CD4-positive, alpha-beta T cell (primary cell): ENCODE measurements at regions not wholly inside any gene's neighbourhood (a gene's known extent, or its start where the extent isn't known, plus 50 kb on each side); places are given as distances from the start of the nearest gene placed in this dataset.

Source experiments
- ATAC-seq: fragments of 200-7000 bp; cut with Tn5 transposase; one replicate; pipeline ENCODE4 v1.10.0; 2022; ENCODE audit warnings: mild to moderate bottlenecking; ENCODE audit not compliant: poor library complexity
- CTCF ChIA-PET: fragments of 350-600 bp; sonication (Branson Sonifier 250); formaldehyde crosslinking; loops from one replicate; lab custom pipeline; 2021; ENCODE audit warnings: antibody characterized with exemption, inconsistent platforms; lab: Charles Lee
- POLR2A ChIA-PET: fragments of 350-600 bp; sonication (Branson Sonifier 250); formaldehyde crosslinking; loops from one replicate; lab custom pipeline; 2021; ENCODE audit warnings: antibody characterized with exemption, inconsistent platforms; lab: Charles Lee
- DNase-seq, 14 experiments: peaks; one replicate each; pipeline ENCODE4 v3.0.0-alpha.2; 2013 to 2020; ENCODE audit warnings: mixed read lengths in 2 of 14
- H3K27ac ChIP-seq, 2 donors: one replicate each; pipeline versions ENCODE4 v1.5.1 to v1.7.0; 2013; ENCODE audit warnings: low read length in 2 of 2, low read depth in 1 of 2, mild to moderate bottlenecking in 1 of 2
- H3K27me3 ChIP-seq, 2 experiments: 1 replicate in 1 of 2; 2 replicates in 1 of 2; pipeline versions ENCODE4 v1.6.1 to v1.7.0; 2013; ENCODE audit warnings: low read length in 2 of 2, control low read depth in 1 of 2, mild to moderate bottlenecking in 1 of 2, moderate library complexity in 1 of 2; ENCODE audit not compliant: insufficient read depth in 2 of 2, control insufficient read depth in 1 of 2
- H3K36me3 ChIP-seq: one replicate; pipeline ENCODE4 v1.6.1; 2013; ENCODE audit warnings: low read length, control low read depth; ENCODE audit not compliant: insufficient read depth
- H3K4me1 ChIP-seq: one replicate; pipeline ENCODE4 v1.6.1; 2013; ENCODE audit warnings: low read length, control low read depth; ENCODE audit not compliant: insufficient read depth
- H3K4me3 ChIP-seq: one replicate; pipeline ENCODE4 v1.5.1; 2013; ENCODE audit warnings: mild to moderate bottlenecking, low read length, moderate library complexity
- H3K9me3 ChIP-seq, 2 experiments: 1 replicate in 1 of 2; 2 replicates in 1 of 2; pipeline versions ENCODE4 v1.6.1 to v1.7.0; 2013; ENCODE audit warnings: low read length in 2 of 2, mild to moderate bottlenecking in 2 of 2, control low read depth in 1 of 2, moderate library complexity in 1 of 2; ENCODE audit not compliant: control insufficient read depth in 1 of 2, insufficient read depth in 1 of 2
- H3K27ac Mint-ChIP-seq: one replicate; pipeline ENCODE4 v1.8.0; 2020; ENCODE audit warnings: mixed read lengths
- H3K27me3 Mint-ChIP-seq: one replicate; pipeline ENCODE4 v1.8.0; 2021; ENCODE audit warnings: mixed read lengths
- H3K36me3 Mint-ChIP-seq: one replicate; pipeline ENCODE4 v1.8.0; 2021; ENCODE audit warnings: low read depth, mixed read lengths
- H3K4me1 Mint-ChIP-seq: one replicate; pipeline ENCODE4 v1.8.0; 2021; ENCODE audit warnings: low read depth, mixed read lengths
- H3K4me3 Mint-ChIP-seq: one replicate; pipeline ENCODE4 v1.8.0; 2020; ENCODE audit warnings: mild to moderate bottlenecking, mixed read lengths
- H3K9me3 Mint-ChIP-seq: one replicate; pipeline ENCODE4 v1.8.0; 2020; ENCODE audit warnings: mixed read lengths
- CTCF ChIP-seq: fragments of 200-600 bp; IDR thresholded peaks from one replicate; pipeline ENCODE4 v1.8.0; 2022; ENCODE audit warnings: antibody characterized with exemption, mild to moderate bottlenecking
- intact Hi-C, 2 experiments: fragments of 100-400 bp; cut with DNase I in 1 of 2; cut with micrococcal nuclease in 1 of 2; formaldehyde crosslinking; loops; one replicate each; pipeline versions ENCODE4 v1.15.1 to v1.9.0; 2023 to 2025; cut with DNase I, micrococcal nuclease

- no peak for TF ChIP-seq CTCF
- Histone ChIP-seq H3K4me1 (no peaks in the 10 kb centered on the region), H3K36me3 (no peaks in the 10 kb centered on the region), H3K4me3 (no peak overlapping the region), H3K27ac (no peak overlapping the region), H3K9me3 (no peaks in the 10 kb centered on the region), H3K27me3 (peaks cover 0 to 2% of the 10 kb centered on the region in 2 experiments)
- Mint-ChIP-seq H3K4me3 (no peak overlapping the region), H3K36me3 (no peaks in the 10 kb centered on the region), H3K27ac (no peak overlapping the region), H3K9me3 (no peaks in the 10 kb centered on the region), H3K27me3 (peaks cover 14% of the 10 kb centered on the region), H3K4me1 (no peaks in the 10 kb centered on the region)
- intact Hi-C loops = no loop called here
- ATAC-seq = no peak
- DNase-seq = no peak
- CTCF ChIA-PET = no interaction called here
- POLR2A ChIA-PET = no interaction called here
Measured at GRCh38 chr10:78504181-78504580, 470.5 kb downstream of the RPS24 start.

- Mint-ChIP-seq H3K27ac (no peak overlapping the region), H3K4me1 (no peaks in the 10 kb centered on the region), H3K36me3 (no peaks in the 10 kb centered on the region), H3K4me3 (no peak overlapping the region), H3K27me3 (peaks cover 6% of the 10 kb centered on the region), H3K9me3 (no peaks in the 10 kb centered on the region)
- POLR2A ChIA-PET = no interaction called here
- no peak for ATAC-seq
- H3K9me3 ChIP-seq = no peaks in the 10 kb centered on the region
- no peak for DNase-seq
- peaks cover 0 to 2% of the 10 kb centered on the region in 2 experiments for H3K27me3 ChIP-seq
- H3K27ac ChIP-seq = no peak overlapping the region
- CTCF ChIA-PET = no interaction called here
- no peak overlapping the region for H3K4me3 ChIP-seq
- intact Hi-C loops = no loop called here
- H3K4me1 ChIP-seq = no peaks in the 10 kb centered on the region
- no peaks in the 10 kb centered on the region for H3K36me3 ChIP-seq
- TF ChIP-seq CTCF = no peak
Measured at GRCh38 chr10:78505657-78506056, 472.0 kb downstream of the RPS24 start.

GRCh38 chr10:78506614-78507013 lies 473.0 kb downstream of the RPS24 start:
- peaks cover 6% of the 10 kb centered on the region for H3K27me3 Mint-ChIP-seq
- TF ChIP-seq CTCF = no peak
- CTCF ChIA-PET = no interaction called here

More at GRCh38 chr10:78506614-78507013, 473.0 kb downstream of the RPS24 start:
- ATAC-seq (no peak), DNase-seq (no peak)
- no peak overlapping the region for H3K27ac Mint-ChIP-seq
- no peak overlapping the region for H3K4me3 Mint-ChIP-seq
- H3K9me3 ChIP-seq = no peaks in the 10 kb centered on the region
- no peaks in the 10 kb centered on the region for H3K9me3 Mint-ChIP-seq
- peaks cover 0 to 2% of the 10 kb centered on the region in 2 experiments for H3K27me3 ChIP-seq
- no peaks in the 10 kb centered on the region for H3K4me1 ChIP-seq
- no peaks in the 10 kb centered on the region for H3K36me3 ChIP-seq
- H3K4me1 Mint-ChIP-seq = no peaks in the 10 kb centered on the region
- H3K27ac ChIP-seq = no peak overlapping the region
- H3K4me3 ChIP-seq = no peak overlapping the region
- intact Hi-C loops = no loop called here
- no peaks in the 10 kb centered on the region for H3K36me3 Mint-ChIP-seq
- POLR2A ChIA-PET = no interaction called here
